ENCODE measurements at regions not wholly inside any gene's neighbourhood (a gene's known extent, or its start where the extent isn't known, plus 50 kb on each side); places are given as distances from the start of the nearest gene placed in this dataset.

DNA sequence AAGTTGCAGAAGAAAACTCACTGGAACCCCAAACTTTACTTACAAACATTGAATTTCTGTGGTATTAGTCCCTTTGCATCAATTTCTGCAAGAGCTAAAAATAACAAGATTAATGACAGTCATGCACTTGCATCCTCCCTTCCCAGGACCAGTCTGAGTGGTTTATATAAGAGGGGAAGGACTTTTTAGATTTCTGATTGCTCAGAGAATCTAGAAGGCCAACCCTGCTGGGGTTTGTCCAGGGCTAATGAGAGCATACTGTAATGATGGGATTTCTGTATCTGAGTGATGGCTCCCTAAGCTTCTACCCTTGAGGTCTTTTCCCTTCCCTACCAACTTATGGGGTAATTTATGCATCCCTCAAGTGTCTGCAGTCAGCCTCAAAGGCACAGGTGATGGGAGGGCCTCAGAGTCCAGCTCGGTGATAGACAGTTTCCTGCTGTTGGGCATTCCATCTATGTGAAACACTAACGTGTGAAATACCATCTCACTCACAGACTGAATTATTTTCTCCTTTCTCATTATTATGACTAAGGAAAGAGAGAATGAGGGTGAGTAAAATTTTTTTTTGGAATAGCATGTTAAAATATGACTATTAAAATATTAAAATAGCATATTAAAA, 556.3 kb downstream of the RIT2 start:
- no peak overlapping the region for H3K27ac ChIP-seq (ENCODE audit: insufficient read depth, low read length)
- H3K4me2 ChIP-seq (ENCODE audit: extremely low read depth, insufficient read depth, low read length) = no peak overlapping the region
- no peak overlapping the region for H3K4me3 ChIP-seq (replicated peaks in 1 of 4; ENCODE audit: control extremely low read depth in 1 of 4, insufficient read depth in 1 of 4, low read depth in 3 of 4, low read length in 4 of 4)
- no peaks in the 10 kb centered on the region for H3K79me2 ChIP-seq (ENCODE audit: control insufficient read depth, insufficient read depth, low read length)
- no peak overlapping the region for H3K9ac ChIP-seq (ENCODE audit: insufficient read depth, low read length)
- H2AFZ ChIP-seq (ENCODE audit: low read length) = no peak overlapping the region
- peak in 1 of 2 donors; percentile 52 for DNase-seq (ENCODE audit: low read depth in 2 of 2)
- no peaks in the 10 kb centered on the region for H3K27me3 ChIP-seq (ENCODE audit: control insufficient read depth, insufficient read depth, low read length)
- H4K20me1 ChIP-seq (ENCODE audit: control insufficient read depth, extremely low read depth, insufficient read depth, low read length) = no peaks in the 10 kb centered on the region
- no peaks in the 10 kb centered on the region for H3K36me3 ChIP-seq (ENCODE audit: control insufficient read depth, insufficient read depth, low read length)
- no peaks in the 10 kb centered on the region for H3K4me1 ChIP-seq (ENCODE audit: control insufficient read depth, extremely low read depth, insufficient read depth, low read length)
- TF ChIP-seq, protein P1, sequence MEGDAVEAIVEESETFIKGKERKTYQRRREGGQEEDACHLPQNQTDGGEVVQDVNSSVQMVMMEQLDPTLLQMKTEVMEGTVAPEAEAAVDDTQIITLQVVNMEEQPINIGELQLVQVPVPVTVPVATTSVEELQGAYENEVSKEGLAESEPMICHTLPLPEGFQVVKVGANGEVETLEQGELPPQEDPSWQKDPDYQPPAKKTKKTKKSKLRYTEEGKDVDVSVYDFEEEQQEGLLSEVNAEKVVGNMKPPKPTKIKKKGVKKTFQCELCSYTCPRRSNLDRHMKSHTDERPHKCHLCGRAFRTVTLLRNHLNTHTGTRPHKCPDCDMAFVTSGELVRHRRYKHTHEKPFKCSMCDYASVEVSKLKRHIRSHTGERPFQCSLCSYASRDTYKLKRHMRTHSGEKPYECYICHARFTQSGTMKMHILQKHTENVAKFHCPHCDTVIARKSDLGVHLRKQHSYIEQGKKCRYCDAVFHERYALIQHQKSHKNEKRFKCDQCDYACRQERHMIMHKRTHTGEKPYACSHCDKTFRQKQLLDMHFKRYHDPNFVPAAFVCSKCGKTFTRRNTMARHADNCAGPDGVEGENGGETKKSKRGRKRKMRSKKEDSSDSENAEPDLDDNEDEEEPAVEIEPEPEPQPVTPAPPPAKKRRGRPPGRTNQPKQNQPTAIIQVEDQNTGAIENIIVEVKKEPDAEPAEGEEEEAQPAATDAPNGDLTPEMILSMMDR (conservative IDR thresholded peaks at IDR 0.05 in 1 of 2, IDR thresholded peaks at IDR 0.05 in 1 of 2; ENCODE audit: low read depth in 1 of 2, low read length in 2 of 2) = no peak
- no peak for TF ChIP-seq EZH2 (IDR thresholded peaks at IDR 0.05; ENCODE audit: low read length, missing control alignments)
- H3K9me3 ChIP-seq (ENCODE audit: control insufficient read depth, insufficient read depth, low read depth, low read length) = no peaks in the 10 kb centered on the region

DNA sequence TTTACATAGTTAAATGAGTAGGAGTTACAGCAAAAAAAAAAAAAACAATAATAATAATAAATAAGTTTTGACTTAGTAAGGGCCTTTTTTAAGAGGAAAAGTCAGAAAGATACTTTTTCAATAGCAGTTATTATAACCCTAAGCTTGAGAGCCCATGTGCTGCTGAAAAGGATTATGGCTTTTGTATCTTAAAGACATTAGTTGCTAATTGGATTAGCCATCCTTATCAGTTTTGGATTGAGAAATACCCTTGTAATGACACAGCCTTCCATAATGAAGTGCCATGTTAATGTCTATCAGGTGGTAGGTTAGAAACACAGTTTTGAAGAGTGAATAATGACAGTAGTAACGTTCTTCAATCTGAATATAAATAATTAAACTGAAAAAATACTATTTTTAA, 554.0 kb downstream of the RIT2 start:
- no peak for DNase-seq (ENCODE audit: low read depth in 2 of 2)
- Histone ChIP-seq H3K4me1 (ENCODE audit: control insufficient read depth, extremely low read depth, insufficient read depth, low read length) (no peaks in the 10 kb centered on the region), H3K36me3 (ENCODE audit: control insufficient read depth, insufficient read depth, low read length) (no peaks in the 10 kb centered on the region), H3K4me2 (ENCODE audit: extremely low read depth, insufficient read depth, low read length) (no peak overlapping the region), H3K9ac (ENCODE audit: insufficient read depth, low read length) (no peak overlapping the region), H3K27ac (ENCODE audit: insufficient read depth, low read length) (no peak overlapping the region), H3K4me3 (replicated peaks in 1 of 4; ENCODE audit: control extremely low read depth in 1 of 4, insufficient read depth in 1 of 4, low read depth in 3 of 4, low read length in 4 of 4) (no peak overlapping the region), H3K9me3 (ENCODE audit: control insufficient read depth, insufficient read depth, low read depth, low read length) (no peaks in the 10 kb centered on the region), H4K20me1 (ENCODE audit: control insufficient read depth, extremely low read depth, insufficient read depth, low read length) (no peaks in the 10 kb centered on the region), H3K79me2 (ENCODE audit: control insufficient read depth, insufficient read depth, low read length) (no peaks in the 10 kb centered on the region), H2AFZ (ENCODE audit: low read length) (no peak overlapping the region), H3K27me3 (ENCODE audit: control insufficient read depth, insufficient read depth, low read length) (no peaks in the 10 kb centered on the region)
- TF ChIP-seq, protein P1 (conservative IDR thresholded peaks at IDR 0.05 in 1 of 2, IDR thresholded peaks at IDR 0.05 in 1 of 2; ENCODE audit: low read depth in 1 of 2, low read length in 2 of 2) = no peak
- TF ChIP-seq EZH2 (IDR thresholded peaks at IDR 0.05; ENCODE audit: low read length, missing control alignments) = no peak

DNA sequence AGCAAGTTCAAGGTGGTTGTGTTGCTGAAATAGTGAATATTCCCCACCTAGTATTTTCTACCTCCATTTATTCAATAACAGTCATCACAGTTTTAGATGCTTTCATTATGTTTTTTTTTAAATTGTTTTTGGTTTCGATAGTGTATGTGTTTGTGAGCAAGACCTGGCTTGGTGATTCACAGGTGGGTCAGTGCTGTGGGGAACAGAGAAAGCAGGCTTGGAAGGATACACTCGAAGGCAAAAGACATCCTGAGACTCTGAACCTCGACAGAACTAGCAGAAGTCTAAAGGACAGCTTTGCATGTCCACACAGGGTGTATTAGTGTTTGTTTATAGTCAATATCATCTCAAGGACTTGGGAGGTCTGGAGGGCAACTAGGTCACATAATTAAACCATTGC, 551.5 kb downstream of the RIT2 start:
- TF ChIP-seq EZH2 (IDR thresholded peaks at IDR 0.05; ENCODE audit: low read length, missing control alignments) = no peak
- no peak overlapping the region for H3K9ac ChIP-seq (ENCODE audit: insufficient read depth, low read length)
- no peaks in the 10 kb centered on the region for H3K9me3 ChIP-seq (ENCODE audit: control insufficient read depth, insufficient read depth, low read depth, low read length)
- no peaks in the 10 kb centered on the region for H3K36me3 ChIP-seq (ENCODE audit: control insufficient read depth, insufficient read depth, low read length)
- no peak overlapping the region for H3K27ac ChIP-seq (ENCODE audit: insufficient read depth, low read length)
- H3K4me1 ChIP-seq (ENCODE audit: control insufficient read depth, extremely low read depth, insufficient read depth, low read length) = no peaks in the 10 kb centered on the region
- H4K20me1 ChIP-seq (ENCODE audit: control insufficient read depth, extremely low read depth, insufficient read depth, low read length) = no peaks in the 10 kb centered on the region
- no peak overlapping the region for H2AFZ ChIP-seq (ENCODE audit: low read length)
- H3K4me3 ChIP-seq (replicated peaks in 1 of 4; ENCODE audit: control extremely low read depth in 1 of 4, insufficient read depth in 1 of 4, low read depth in 3 of 4, low read length in 4 of 4) = no peak overlapping the region
- H3K79me2 ChIP-seq (ENCODE audit: control insufficient read depth, insufficient read depth, low read length) = no peaks in the 10 kb centered on the region
- no peaks in the 10 kb centered on the region for H3K27me3 ChIP-seq (ENCODE audit: control insufficient read depth, insufficient read depth, low read length)
- no peak overlapping the region for H3K4me2 ChIP-seq (ENCODE audit: extremely low read depth, insufficient read depth, low read length)
- no peak for DNase-seq (ENCODE audit: low read depth in 2 of 2)

Data from fibroblast of lung (primary cell).